SK-N-SH (cell line): ENCODE measurements at regions not wholly inside any gene's neighbourhood (a gene's known extent, or its start where the extent isn't known, plus 50 kb on each side); places are given as distances from the start of the nearest gene placed in this dataset.

Source experiments
- CTCF ChIA-PET: fragments of 300-600, 350-600 bp; formaldehyde crosslinking; extraction: SDS; loops from one replicate; lab custom pipeline; 2021; lab: Yijun Ruan, JAX
- POLR2A ChIA-PET: fragments of 350-600 bp; sonication (Branson Sonifier 250); formaldehyde crosslinking; extraction: SDS; loops from one replicate; lab custom pipeline; 2020; ENCODE audit warnings: antibody characterized with exemption, inconsistent platforms; lab: Yijun Ruan, JAX
- DNase-seq: peaks from one replicate; pipeline ENCODE4 v3.0.0; 2012
- H2AFZ ChIP-seq: fragments of 200-600 bp; sonication (generic); 2 replicates; pipeline ENCODE4 v1.8.1; 2016; ENCODE audit warnings: antibody characterized with exemption, mild to moderate bottlenecking, low read depth
- H3F3A ChIP-seq: fragments of 200-600 bp; sonication (generic); replicated peaks from 2 replicates; pipeline ENCODE3; 2016; ENCODE audit warnings: antibody characterized with exemption, mild to moderate bottlenecking; ENCODE audit not compliant: insufficient read depth
- H3K27ac ChIP-seq, 2 experiments: fragments of 200-500 bp in 1 of 2; fragments of 200-600 bp in 1 of 2; sonication (Bioruptor generic) in 1 of 2; sonication (generic), shearing (Covaris generic) in 1 of 2; 2 replicates each; pipeline versions ENCODE4 v1.5.1 to v1.6.1; 2014 to 2016; ENCODE audit warnings: low read depth in 2 of 2, inconsistent platforms in 1 of 2, low read length in 1 of 2, mild to moderate bottlenecking in 1 of 2, mixed read lengths in 1 of 2
- H3K27me3 ChIP-seq: fragments of 200-600 bp; sonication (generic), shearing (Covaris generic); 2 replicates; pipeline ENCODE4 v1.6.1; 2016; ENCODE audit warnings: mixed run types; ENCODE audit not compliant: insufficient read depth
- H3K36me3 ChIP-seq, 2 experiments: fragments of 200-500 bp in 1 of 2; fragments of 200-600 bp in 1 of 2; sonication (Bioruptor generic) in 1 of 2; sonication (generic) in 1 of 2; replicated peaks in 1 of 2; 2 replicates each; pipeline versions ENCODE3 to v1.5.1; 2014 to 2016; ENCODE audit warnings: low read length in 1 of 2, mild to moderate bottlenecking in 1 of 2; ENCODE audit not compliant: insufficient read depth in 2 of 2, control insufficient read depth in 1 of 2
- H3K4me1 ChIP-seq, 2 experiments: fragments of 200-500 bp in 1 of 2; fragments of 200-600 bp in 1 of 2; sonication (Bioruptor generic) in 1 of 2; sonication (generic), shearing (Covaris generic) in 1 of 2; 2 replicates each; pipeline versions ENCODE4 v1.5.1 to v1.6.1; 2014 to 2016; ENCODE audit warnings: low read depth in 1 of 2, low read length in 1 of 2, mixed run types in 1 of 2; ENCODE audit not compliant: insufficient read depth in 2 of 2, control insufficient read depth in 1 of 2
- H3K4me2 ChIP-seq: fragments of 200-600 bp; sonication (generic), shearing (Covaris generic); 2 replicates; pipeline ENCODE4 v1.6.1; 2017; ENCODE audit warnings: mixed run types
- H3K4me3 ChIP-seq, 2 experiments: fragments of 200-500 bp in 1 of 2; fragments of 200-600 bp in 1 of 2; sonication (Bioruptor generic) in 1 of 2; sonication (generic), shearing (Covaris generic) in 1 of 2; 2 replicates each; pipeline versions ENCODE4 v1.5.1 to v1.8.1; 2014 to 2016; ENCODE audit warnings: low read depth in 2 of 2, inconsistent platforms in 1 of 2, low read length in 1 of 2, mild to moderate bottlenecking in 1 of 2, mixed read lengths in 1 of 2, moderate library complexity in 1 of 2
- H3K79me2 ChIP-seq: fragments of 200-600 bp; sonication (generic); 2 replicates; pipeline ENCODE4 v1.8.1; 2017; ENCODE audit warnings: mild to moderate bottlenecking; ENCODE audit not compliant: insufficient read depth
- H3K9ac ChIP-seq: fragments of 200-600 bp; sonication (generic); 2 replicates; pipeline ENCODE4 v1.6.1; 2017; ENCODE audit warnings: mixed run types
- H3K9me2 ChIP-seq: fragments of 200-600 bp; sonication (generic); 2 replicates; pipeline ENCODE4 v1.6.1; 2017; ENCODE audit warnings: mixed run types
- H3K9me3 ChIP-seq: fragments of 200-600 bp; sonication (generic); 2 replicates; pipeline ENCODE4 v1.6.1; 2017; ENCODE audit warnings: mixed run types, mild to moderate bottlenecking, moderate library complexity
- H4K20me1 ChIP-seq: fragments of 200-600 bp; sonication (generic); 2 replicates; pipeline ENCODE4 v1.6.1; 2017; ENCODE audit warnings: mild to moderate bottlenecking, mixed run types; ENCODE audit not compliant: insufficient read depth
- CHD2 ChIP-seq: fragments of 150-350 bp; IDR thresholded peaks from 2 replicates; pipeline ENCODE4 v1.6.1; 2018; ENCODE audit warnings: low read length; ENCODE audit not compliant: partially characterized antibody
- EP300 ChIP-seq, 2 experiments: IDR thresholded peaks; 2 replicates each; pipeline versions ENCODE4 v1.4.0 to v1.6.1; 2012; ENCODE audit warnings: borderline replicate concordance in 1 of 2, low read depth in 1 of 2, low read length in 1 of 2
- FOXJ3 ChIP-seq: sonication (generic); formaldehyde crosslinking; IDR thresholded peaks from 2 replicates; pipeline ENCODE4 v1.5.1; 2020; ENCODE audit warnings: mild to moderate bottlenecking, missing genetic modification reagents
- FOXM1 ChIP-seq: IDR thresholded peaks from 2 replicates; pipeline ENCODE4 v1.4.0; 2012; ENCODE audit warnings: low read depth, mild to moderate bottlenecking
- GATA2 ChIP-seq: sonication (generic); formaldehyde crosslinking; IDR thresholded peaks from 2 replicates; pipeline ENCODE4 v1.5.0; 2020; ENCODE audit warnings: mild to moderate bottlenecking, missing genetic modification reagents
- MAX ChIP-seq: IDR thresholded peaks from 2 replicates; pipeline ENCODE4 v1.4.0; 2012; ENCODE audit warnings: low read depth
- MEF2A ChIP-seq: IDR thresholded peaks from 2 replicates; pipeline ENCODE4 v1.4.0; 2012; ENCODE audit warnings: low read depth, borderline replicate concordance
- MXI1 ChIP-seq: IDR thresholded peaks from 2 replicates; pipeline ENCODE4 v1.6.1; 2012; ENCODE audit warnings: mild to moderate bottlenecking, low read depth, low read length, improper control_type of control experiment
- RAD21 ChIP-seq: IDR thresholded peaks from 2 replicates; pipeline ENCODE4 v1.6.1; 2012; ENCODE audit warnings: mild to moderate bottlenecking, low read length
- RCOR1 ChIP-seq: fragments of 150-350 bp; IDR thresholded peaks from 2 replicates; pipeline ENCODE4 v1.6.1; 2017; ENCODE audit warnings: antibody characterized with exemption, low read length
- REST ChIP-seq: IDR thresholded peaks from 2 replicates; pipeline ENCODE4 v1.6.1; 2012; ENCODE audit warnings: mild to moderate bottlenecking, low read depth, low read length, moderate library complexity
- RFX5 ChIP-seq: IDR thresholded peaks from 2 replicates; pipeline ENCODE4 v1.6.1; 2012; ENCODE audit warnings: mild to moderate bottlenecking, improper control_type of control experiment, low read length
- TEAD4 ChIP-seq: IDR thresholded peaks from 2 replicates; pipeline ENCODE4 v1.4.0; 2012; ENCODE audit warnings: mild to moderate bottlenecking, borderline replicate concordance; ENCODE audit not compliant: insufficient read depth
- USF2 ChIP-seq: fragments of 150-350 bp; IDR thresholded peaks from 2 replicates; pipeline ENCODE4 v1.6.1; 2017; ENCODE audit warnings: antibody characterized with exemption, low read length, low read depth, borderline replicate concordance
- ZBTB33 ChIP-seq: IDR thresholded peaks from 2 replicates; pipeline ENCODE4 v1.4.0; 2012; ENCODE audit warnings: low read depth, borderline replicate concordance
- WGBS: methylation state at CpG from one replicate; pipeline ENCODE4 v1.1.6; 2017; ENCODE audit warnings: low lambda C conversion rate; 5-methylcytosine and 5-hydroxymethylcytosine counted together

GRCh38 chr18:39793609-39794008 is 2161.4 kb upstream of the PIK3C3 start (continued):
- TF ChIP-seq REST: no peak
- TF ChIP-seq MEF2A: no peak
- no peak for TF ChIP-seq EP300 (IDR thresholded peaks at IDR 0.05; ENCODE audit: borderline replicate concordance in 1 of 2, low read depth in 1 of 2, low read length in 1 of 2)
- no peak for TF ChIP-seq RFX5

GRCh38 chr18:39788383-39788782 is 2166.7 kb upstream of the PIK3C3 start:
- Histone ChIP-seq H3K27ac (no peak overlapping the region), H3K27me3 (no peaks in the 10 kb centered on the region), H3K36me3 (no peaks in the 10 kb centered on the region), H3K9me2 (no peaks in the 10 kb centered on the region), H3K4me3 (no peak overlapping the region), H3F3A (no peaks in the 10 kb centered on the region), H3K4me2 (no peak overlapping the region), H3K9me3 (no peaks in the 10 kb centered on the region), H3K9ac (no peak overlapping the region), H2AFZ (no peak overlapping the region), H3K4me1 (no peaks in the 10 kb centered on the region; a peak in 1 of 4 replicates), H4K20me1 (no peaks in the 10 kb centered on the region), H3K79me2 (no peaks in the 10 kb centered on the region)
- 43% methylated on average over 1 of the region's 1 CpG for WGBS
- TF ChIP-seq TEAD4 (no peak), FOXM1 (no peak), MEF2A (no peak), CHD2 (no peak), RCOR1 (no peak), USF2 (no peak), FOXJ3 (no peak), MXI1 (no peak), ZBTB33 (no peak), GATA2 (CRISPR knock-in tag) (no peak), MAX (no peak), RAD21 (no peak)
- POLR2A ChIA-PET: no interaction called here
- no peak for DNase-seq
- CTCF ChIA-PET: no interaction called here
